ENCODE measurements at regions not wholly inside any gene's neighbourhood (a gene's known extent, or its start where the extent isn't known, plus 50 kb on each side); places are given as distances from the start of the nearest gene placed in this dataset.

GRCh38 chr21:24729568-24729967 lies 877.7 kb downstream of the MRPL39 start:
- no peak for TF ChIP-seq CTCF (conservative IDR thresholded peaks at IDR 0.05; ENCODE audit: low read depth, low read length)
- no peak for DNase-seq (ENCODE audit: low read depth)
- no peak overlapping the region for H3K4me3 ChIP-seq (ENCODE audit: low read length)

GRCh38 chr21:24727803-24728440 lies 879.4 kb downstream of the MRPL39 start:
- H3K4me3 ChIP-seq (ENCODE audit: low read length) = no peak overlapping the region
- DNase-seq (ENCODE audit: low read depth) = peak; percentile 45
- TF ChIP-seq CTCF (conservative IDR thresholded peaks at IDR 0.05; ENCODE audit: low read depth, low read length) = peak; percentile 8

- no peak overlapping the region for H3K4me3 ChIP-seq (ENCODE audit: low read length)
- DNase-seq (ENCODE audit: low read depth) = no peak
- TF ChIP-seq CTCF (conservative IDR thresholded peaks at IDR 0.05; ENCODE audit: low read depth, low read length) = no peak
Observed at GRCh38 chr21:24716281-24716918, 890.9 kb downstream of the MRPL39 start.

GRCh38 chr21:24714646-24715200 lies 892.6 kb downstream of the MRPL39 start:
- no peak for DNase-seq (ENCODE audit: low read depth)
- TF ChIP-seq CTCF (conservative IDR thresholded peaks at IDR 0.05; ENCODE audit: low read depth, low read length) = no peak
- no peak overlapping the region for H3K4me3 ChIP-seq (ENCODE audit: low read length)

GRCh38 chr21:24705201-24705600 lies 902.1 kb downstream of the MRPL39 start:
- no peak overlapping the region for H3K4me3 ChIP-seq (ENCODE audit: low read length)
- no peak for DNase-seq (ENCODE audit: low read depth)
- no peak for TF ChIP-seq CTCF (conservative IDR thresholded peaks at IDR 0.05; ENCODE audit: low read depth, low read length)

GRCh38 chr21:24693779-24694178 lies 913.5 kb downstream of the MRPL39 start:
- no peak overlapping the region for H3K4me3 ChIP-seq (ENCODE audit: low read length)
- no peak for DNase-seq (ENCODE audit: low read depth)
- no peak for TF ChIP-seq CTCF (conservative IDR thresholded peaks at IDR 0.05; ENCODE audit: low read depth, low read length)

- TF ChIP-seq CTCF (conservative IDR thresholded peaks at IDR 0.05; ENCODE audit: low read depth, low read length) = no peak
- DNase-seq (ENCODE audit: low read depth) = no peak
- no peak overlapping the region for H3K4me3 ChIP-seq (ENCODE audit: low read length)
Observed at GRCh38 chr21:24681456-24681855, 925.8 kb downstream of the MRPL39 start.

Measured in retinal pigment epithelial cell (primary cell).